ENCODE measurements at regions not wholly inside any gene's neighbourhood (a gene's known extent, or its start where the extent isn't known, plus 50 kb on each side); places are given as distances from the start of the nearest gene placed in this dataset.

DNA sequence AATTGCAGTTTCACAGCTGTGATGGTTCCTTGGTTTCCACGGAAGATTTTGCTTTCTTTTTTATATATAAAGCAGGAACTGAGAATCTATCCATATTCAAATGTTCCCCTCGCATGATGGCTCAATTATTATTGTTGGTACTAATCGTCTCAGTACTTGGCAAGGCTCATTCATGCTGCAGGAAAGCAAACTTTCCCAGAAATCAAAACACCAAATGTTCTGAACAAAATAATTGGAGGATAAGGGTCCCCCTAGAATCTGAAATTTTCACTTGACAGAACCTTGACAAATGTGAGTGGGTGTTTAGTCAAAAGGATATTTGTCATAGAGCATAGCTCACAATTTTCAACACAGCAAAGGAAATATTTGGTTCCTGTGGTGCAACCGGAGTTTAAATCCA is 1598.6 kb upstream of the PCDH7 start:
- no peaks in the 10 kb centered on the region for H3K27me3 ChIP-seq
- no peak for TF ChIP-seq CTCF (IDR thresholded peaks at IDR 0.05)
- intact Hi-C loops (cut with DNase I), result no loop called here
- H3K27ac ChIP-seq, result no peak overlapping the region
- H3K9me3 ChIP-seq, result no peaks in the 10 kb centered on the region
- no peaks in the 10 kb centered on the region for H3K4me1 ChIP-seq
- DNase-seq (ENCODE audit: low spot score in 2 of 2), result no peak
- no peaks in the 10 kb centered on the region for H3K36me3 ChIP-seq
- no peak overlapping the region for H3K4me3 ChIP-seq

DNA sequence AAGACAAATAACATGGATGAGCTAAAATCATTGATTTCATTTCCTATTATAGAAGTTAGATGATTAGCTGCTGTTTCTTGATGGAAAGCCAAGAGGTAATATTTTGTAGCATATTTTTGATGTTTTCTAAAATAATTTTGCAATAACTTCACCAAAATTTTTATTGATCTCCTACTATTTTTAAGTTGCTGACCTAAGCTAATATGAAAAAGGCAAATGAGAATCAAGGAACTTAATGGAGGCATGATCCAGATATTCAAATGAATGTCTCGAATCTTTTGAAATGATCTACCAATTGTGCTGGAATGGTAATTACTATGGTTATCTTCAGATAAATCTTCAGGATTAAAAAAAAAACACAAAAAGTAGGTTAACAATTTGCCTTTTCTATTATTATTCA is 1591.4 kb upstream of the PCDH7 start:
- no peak overlapping the region for H3K27ac ChIP-seq
- no peaks in the 10 kb centered on the region for H3K9me3 ChIP-seq
- H3K27me3 ChIP-seq, result no peaks in the 10 kb centered on the region
- no peak for TF ChIP-seq CTCF (IDR thresholded peaks at IDR 0.05)
- no peaks in the 10 kb centered on the region for H3K36me3 ChIP-seq
- H3K4me1 ChIP-seq, result no peaks in the 10 kb centered on the region
- no peak for DNase-seq (ENCODE audit: low spot score in 2 of 2)
- intact Hi-C loops (cut with DNase I), result no loop called here
- H3K4me3 ChIP-seq, result no peak overlapping the region

DNA sequence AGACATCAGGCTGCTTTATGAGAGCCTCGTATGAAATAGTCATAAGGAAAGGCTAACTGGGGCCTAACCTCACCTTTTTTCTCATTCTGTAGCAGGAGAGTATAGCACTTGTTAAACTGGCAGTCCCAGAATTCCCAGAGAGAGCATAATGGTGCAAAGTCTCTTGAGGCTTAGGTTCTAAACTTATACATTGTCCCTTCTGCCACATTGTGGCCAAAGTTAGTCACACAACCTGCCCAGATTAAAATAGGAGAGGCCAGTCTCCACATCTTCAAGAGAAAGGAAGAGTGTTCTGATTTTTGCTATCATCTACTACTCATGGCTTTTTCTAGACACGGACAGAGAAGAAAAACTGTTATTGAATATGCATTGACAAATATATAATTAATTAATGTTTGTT is 1588.9 kb upstream of the PCDH7 start:
- TF ChIP-seq CTCF (IDR thresholded peaks at IDR 0.05), result no peak
- H3K4me3 ChIP-seq, result no peak overlapping the region
- no peaks in the 10 kb centered on the region for H3K9me3 ChIP-seq
- H3K36me3 ChIP-seq, result no peaks in the 10 kb centered on the region
- H3K27me3 ChIP-seq, result no peaks in the 10 kb centered on the region
- H3K4me1 ChIP-seq, result no peaks in the 10 kb centered on the region
- no peak for DNase-seq (ENCODE audit: low spot score in 2 of 2)
- intact Hi-C loops (cut with DNase I), result no loop called here
- no peak overlapping the region for H3K27ac ChIP-seq

DNA sequence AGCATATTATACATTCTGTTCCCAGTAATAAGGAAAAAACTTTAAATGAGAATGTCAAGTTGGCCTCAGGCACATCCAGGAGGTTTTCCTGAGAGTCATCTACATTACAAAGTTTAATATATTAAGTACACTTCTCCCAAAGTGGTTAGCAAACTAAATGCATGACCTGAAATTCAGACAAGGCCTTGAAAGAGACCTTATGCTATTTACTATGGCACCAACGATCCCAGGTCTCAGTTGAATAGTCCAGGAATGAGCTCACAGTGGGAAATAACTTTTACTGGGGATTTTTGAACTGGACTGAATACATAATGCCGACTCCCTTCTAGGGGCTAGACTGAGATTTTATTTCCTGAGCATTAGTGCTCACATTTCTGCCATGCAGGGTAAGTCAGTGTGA is 1577.5 kb upstream of the PCDH7 start:
- no peak overlapping the region for H3K4me3 ChIP-seq
- no peaks in the 10 kb centered on the region for H3K9me3 ChIP-seq
- DNase-seq (ENCODE audit: low spot score in 2 of 2), result no peak
- H3K27me3 ChIP-seq, result no peaks in the 10 kb centered on the region
- intact Hi-C loops (cut with DNase I), result no loop called here
- no peaks in the 10 kb centered on the region for H3K4me1 ChIP-seq
- H3K27ac ChIP-seq, result no peak overlapping the region
- TF ChIP-seq CTCF (IDR thresholded peaks at IDR 0.05), result no peak
- no peaks in the 10 kb centered on the region for H3K36me3 ChIP-seq

DNA sequence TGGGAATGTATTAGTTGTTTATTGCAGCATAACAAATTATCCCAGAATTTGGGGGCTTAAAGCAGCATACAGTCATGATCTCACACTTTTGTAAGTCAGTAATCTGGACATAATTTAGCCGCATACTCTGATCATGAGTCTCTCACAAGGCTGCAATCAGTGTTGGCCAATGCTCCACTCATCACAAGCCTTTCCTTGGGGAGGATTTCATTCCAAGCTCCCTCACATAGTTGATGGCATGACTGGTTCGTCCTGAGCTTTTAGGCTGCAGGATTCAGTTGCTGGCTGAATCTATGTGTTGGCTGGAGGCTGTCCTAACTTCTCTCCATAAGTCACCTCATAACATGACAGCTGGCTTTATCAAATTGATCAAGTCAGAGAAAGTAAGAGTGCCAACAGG is 1568.6 kb upstream of the PCDH7 start:
- H3K27me3 ChIP-seq, result no peaks in the 10 kb centered on the region
- H3K9me3 ChIP-seq, result no peaks in the 10 kb centered on the region
- TF ChIP-seq CTCF (IDR thresholded peaks at IDR 0.05), result no peak
- H3K36me3 ChIP-seq, result no peaks in the 10 kb centered on the region
- DNase-seq (ENCODE audit: low spot score in 2 of 2), result no peak
- no peak overlapping the region for H3K27ac ChIP-seq
- intact Hi-C loops (cut with DNase I), result no loop called here
- H3K4me3 ChIP-seq, result no peak overlapping the region
- no peaks in the 10 kb centered on the region for H3K4me1 ChIP-seq

DNA sequence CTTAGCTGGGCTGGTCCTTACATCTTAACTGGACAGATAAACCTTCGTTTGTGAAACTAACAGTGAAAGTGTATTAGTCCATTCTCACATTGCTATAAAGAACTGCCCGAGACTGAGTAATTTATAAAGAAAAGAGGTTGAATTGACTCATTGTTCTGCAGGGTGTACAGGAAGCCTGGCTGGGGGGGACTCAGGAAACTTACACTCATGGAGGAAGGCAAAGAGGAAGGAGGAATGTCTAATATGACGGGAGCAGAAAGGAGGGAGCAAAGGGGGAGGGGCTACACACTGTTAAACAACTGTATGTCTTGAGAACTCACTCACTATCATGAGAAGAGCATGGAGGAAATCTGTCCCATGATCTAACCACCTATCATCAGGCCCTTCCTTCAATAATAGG is 1566.5 kb upstream of the PCDH7 start:
- no peaks in the 10 kb centered on the region for H3K36me3 ChIP-seq
- H3K9me3 ChIP-seq, result peaks cover 0 to 3% of the 10 kb centered on the region in 2 donors
- H3K27ac ChIP-seq, result no peak overlapping the region
- H3K4me3 ChIP-seq, result no peak overlapping the region
- TF ChIP-seq CTCF (IDR thresholded peaks at IDR 0.05), result no peak
- intact Hi-C loops (cut with DNase I), result no loop called here
- H3K4me1 ChIP-seq, result no peaks in the 10 kb centered on the region
- no peak for DNase-seq (ENCODE audit: low spot score in 2 of 2)
- no peaks in the 10 kb centered on the region for H3K27me3 ChIP-seq

All from ascending aorta (tissue), 2 donors.